Keratinocyte (primary cell): ENCODE measurements at regions not wholly inside any gene's neighbourhood (a gene's known extent, or its start where the extent isn't known, plus 50 kb on each side); places are given as distances from the start of the nearest gene placed in this dataset.

Experiments used
- DNase-seq: peaks from one replicate; pipeline ENCODE4 v3.0.0-alpha.2; 2011; ENCODE audit warnings: low read depth, missing footprints, low spot score
- FAIRE-seq: peaks from 2 replicates; lab custom pipeline; 2011; peaks lifted over from hg19 to GRCh38; lab: Jason Lieb, UNC
- H2AFZ ChIP-seq: 2 replicates; pipeline ENCODE4 v1.6.0; 2012; ENCODE audit warnings: low read length, control low read depth, inconsistent platforms; ENCODE audit not compliant: control insufficient read depth
- H3K27ac ChIP-seq: 2 replicates; pipeline ENCODE4 v1.5.1; 2011; ENCODE audit warnings: low read length; ENCODE audit not compliant: control insufficient read depth, insufficient read depth
- H3K27me3 ChIP-seq: 3 replicates; pipeline ENCODE4 v1.6.0; 2011; ENCODE audit warnings: low read length; ENCODE audit not compliant: control insufficient read depth, insufficient read depth; ENCODE audit errors: extremely low read depth
- H3K36me3 ChIP-seq, 2 experiments: 2 replicates in 1 of 2; 3 replicates in 1 of 2; pipeline ENCODE4 v1.5.1; 2011; ENCODE audit warnings: low read length in 2 of 2, mild to moderate bottlenecking in 1 of 2; ENCODE audit not compliant: control insufficient read depth in 2 of 2, insufficient read depth in 2 of 2; ENCODE audit errors: extremely low read depth in 1 of 2
- H3K4me1 ChIP-seq: 3 replicates; pipeline ENCODE4 v1.5.1; 2011; ENCODE audit warnings: low read length; ENCODE audit not compliant: control insufficient read depth, insufficient read depth; ENCODE audit errors: extremely low read depth
- H3K4me2 ChIP-seq: 3 replicates; pipeline ENCODE4 v1.6.0; 2011; ENCODE audit warnings: low read depth, low read length; ENCODE audit not compliant: control insufficient read depth, insufficient read depth; ENCODE audit errors: extremely low read depth
- H3K4me3 ChIP-seq, 3 experiments: fragments of 200-600 bp in 1 of 3; sonication (generic) in 1 of 3; 2 replicates in 2 of 3; 3 replicates in 1 of 3; pipeline ENCODE4 v1.5.1; 2011 to 2016; ENCODE audit warnings: low read length in 3 of 3, mild to moderate bottlenecking in 3 of 3, control low read depth in 2 of 3, inconsistent platforms in 1 of 3, low read depth in 1 of 3, mixed read lengths in 1 of 3, mixed run types in 1 of 3, moderate library complexity in 1 of 3; ENCODE audit not compliant: control insufficient read depth in 2 of 3, insufficient read depth in 2 of 3; ENCODE audit errors: extremely low read depth in 1 of 3
- H3K79me2 ChIP-seq: 2 replicates; pipeline ENCODE4 v1.6.0; 2012; ENCODE audit warnings: low read length; ENCODE audit not compliant: control insufficient read depth, insufficient read depth
- H3K9ac ChIP-seq: 3 replicates; pipeline ENCODE4 v1.6.0; 2011; ENCODE audit warnings: low read length; ENCODE audit not compliant: control insufficient read depth, insufficient read depth; ENCODE audit errors: extremely low read depth
- H3K9me1 ChIP-seq: 3 replicates; pipeline ENCODE4 v1.6.0; 2011; ENCODE audit warnings: low read length; ENCODE audit not compliant: control insufficient read depth, insufficient read depth; ENCODE audit errors: extremely low read depth
- H3K9me3 ChIP-seq: 2 replicates; pipeline ENCODE4 v1.5.1; 2012; ENCODE audit warnings: low read depth, low read length; ENCODE audit not compliant: control insufficient read depth
- H4K20me1 ChIP-seq: 3 replicates; pipeline ENCODE4 v1.6.0; 2011; ENCODE audit warnings: low read length; ENCODE audit not compliant: control insufficient read depth, insufficient read depth; ENCODE audit errors: extremely low read depth
- CTCF ChIP-seq, 3 experiments: IDR thresholded peaks in 1 of 3; conservative IDR thresholded peaks in 1 of 3; optimal IDR thresholded peaks in 1 of 3; 2 replicates in 2 of 3; 3 replicates in 1 of 3; pipeline versions ENCODE3 to v1.5.1; 2011; ENCODE audit warnings: low read length in 3 of 3, mild to moderate bottlenecking in 3 of 3, moderate library complexity in 2 of 3, control low read depth in 1 of 3, inconsistent platforms in 1 of 3; ENCODE audit not compliant: insufficient read depth in 2 of 3; ENCODE audit errors: extremely low read depth in 1 of 3
- EZH2 ChIP-seq: IDR thresholded peaks from one replicate; pipeline ENCODE4 v1.6.1; 2012; ENCODE audit warnings: inconsistent platforms, mild to moderate bottlenecking, low read length, moderate library complexity
- dilution Hi-C: fragments of 300-500 bp; cut with MboI; formaldehyde crosslinking; loops from one replicate; pipeline ENCODE4 v1.7.0; 2020; ENCODE audit warnings: low sequenced_read_pairs; ENCODE audit not compliant: extremely low pct_ligation_motif_present

GRCh38 chr17:83147280-83147679, 67.9 kb downstream of the METRNL start:
- no peak for FAIRE-seq

DNA sequence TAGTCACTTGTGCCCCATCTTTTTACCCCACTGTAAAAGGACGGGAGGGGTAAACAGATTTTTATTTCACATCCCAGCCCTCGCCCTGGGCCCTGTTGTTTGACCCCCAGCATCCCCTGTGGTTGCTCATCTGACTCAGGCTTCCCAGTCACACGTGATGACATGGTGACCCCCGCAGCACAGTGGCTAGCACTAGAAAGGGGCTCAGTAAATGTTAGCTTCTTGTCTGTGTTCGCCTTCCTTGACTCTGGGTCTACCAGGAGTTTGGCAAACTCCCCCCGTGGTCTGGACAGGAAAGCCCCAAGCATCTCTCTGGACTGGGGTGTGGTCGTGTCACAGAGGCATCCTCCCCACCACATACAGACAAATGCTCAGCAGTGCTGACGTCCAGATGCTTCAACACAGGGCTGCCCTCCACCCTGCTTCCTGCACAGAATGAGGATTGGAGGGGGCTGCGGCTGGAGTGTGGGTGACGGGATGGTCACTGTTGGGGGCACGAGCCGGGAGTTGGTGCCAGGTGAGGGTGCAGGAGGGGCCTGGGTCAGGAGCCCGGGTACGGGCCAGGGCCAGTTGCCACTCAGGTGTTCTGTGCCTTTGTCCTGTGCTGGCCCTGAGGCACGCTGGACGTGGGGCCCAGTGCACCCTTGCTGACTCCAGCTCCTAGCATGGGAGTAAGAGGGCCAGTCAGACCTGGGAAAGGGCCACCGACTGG, 69.1 kb downstream of the METRNL start:
- dilution Hi-C loops, result no loop called here

More at GRCh38 chr17:83147280-83147679, 67.9 kb downstream of the METRNL start:
- no peak overlapping the region for H3K27ac ChIP-seq
- H3K4me1 ChIP-seq, result no peaks in the 10 kb centered on the region
- dilution Hi-C loops, result no loop called here
- no peaks in the 10 kb centered on the region for H3K36me3 ChIP-seq
- H3K27me3 ChIP-seq, result peaks cover 12% of the 10 kb centered on the region
- H3K4me2 ChIP-seq, result no peak overlapping the region
- H2AFZ ChIP-seq, result no peak overlapping the region
- no peaks in the 10 kb centered on the region for H4K20me1 ChIP-seq
- TF ChIP-seq CTCF (optimal IDR thresholded peaks at IDR 0.05 in 1 of 3, IDR thresholded peaks at IDR 0.05 in 1 of 3, conservative IDR thresholded peaks at IDR 0.05 in 1 of 3; ENCODE audit: extremely low read depth in 1 of 3, insufficient read depth in 2 of 3, low read length in 3 of 3) (no peak), EZH2 (no peak)
- no peaks in the 10 kb centered on the region for H3K9me1 ChIP-seq
- no peak overlapping the region for H3K4me3 ChIP-seq
- H3K9ac ChIP-seq, result no peak overlapping the region
- DNase-seq, result no peak
- no peaks in the 10 kb centered on the region for H3K79me2 ChIP-seq
- H3K9me3 ChIP-seq, result peaks cover 3% of the 10 kb centered on the region

More for the DNA sequence above, 69.1 kb downstream of the METRNL start:
- peaks cover 12% of the 10 kb centered on the region for H3K27me3 ChIP-seq
- H3K79me2 ChIP-seq, result no peaks in the 10 kb centered on the region
- no peak overlapping the region for H3K4me2 ChIP-seq
- no peaks in the 10 kb centered on the region for H3K36me3 ChIP-seq
- FAIRE-seq, result no peak
- no peak overlapping the region for H2AFZ ChIP-seq
- TF ChIP-seq CTCF (optimal IDR thresholded peaks at IDR 0.05 in 1 of 3, IDR thresholded peaks at IDR 0.05 in 1 of 3, conservative IDR thresholded peaks at IDR 0.05 in 1 of 3; ENCODE audit: extremely low read depth in 1 of 3, insufficient read depth in 2 of 3, low read length in 3 of 3) (no peak), EZH2 (no peak)
- H4K20me1 ChIP-seq, result no peaks in the 10 kb centered on the region
- peaks cover 3% of the 10 kb centered on the region for H3K9me3 ChIP-seq
- H3K4me3 ChIP-seq, result no peak overlapping the region
- H3K27ac ChIP-seq, result no peak overlapping the region
- no peak for DNase-seq
- no peaks in the 10 kb centered on the region for H3K9me1 ChIP-seq
- H3K4me1 ChIP-seq, result no peaks in the 10 kb centered on the region
- H3K9ac ChIP-seq, result no peak overlapping the region
